Cardiac fibroblast (primary cell): ENCODE measurements at regions not wholly inside any gene's neighbourhood (a gene's known extent, or its start where the extent isn't known, plus 50 kb on each side); places are given as distances from the start of the nearest gene placed in this dataset.
A peak's percentile ranks its signal among the peaks of the same experiment; 100 is the strongest.

Experiments
- DNase-seq, 2 donors: peaks; one replicate each; pipeline versions ENCODE4 v3.0.0 to v3.0.0-alpha.2; 2010; ENCODE audit warnings: low read depth in 2 of 2
- H3K4me3 ChIP-seq, 2 donors: replicated peaks in 1 of 2; 1 replicate in 1 of 2; 2 replicates in 1 of 2; pipeline ENCODE4 v1.5.1; 2011; ENCODE audit warnings: low read depth in 2 of 2, low read length in 2 of 2, mild to moderate bottlenecking in 2 of 2, moderate library complexity in 1 of 2
- TF ChIP-seq, protein P1 (sequence below): IDR thresholded peaks from one replicate; pipeline ENCODE4 v1.5.1; 2011; ENCODE audit warnings: low read depth, mild to moderate bottlenecking, low read length, inconsistent platforms

DNA sequence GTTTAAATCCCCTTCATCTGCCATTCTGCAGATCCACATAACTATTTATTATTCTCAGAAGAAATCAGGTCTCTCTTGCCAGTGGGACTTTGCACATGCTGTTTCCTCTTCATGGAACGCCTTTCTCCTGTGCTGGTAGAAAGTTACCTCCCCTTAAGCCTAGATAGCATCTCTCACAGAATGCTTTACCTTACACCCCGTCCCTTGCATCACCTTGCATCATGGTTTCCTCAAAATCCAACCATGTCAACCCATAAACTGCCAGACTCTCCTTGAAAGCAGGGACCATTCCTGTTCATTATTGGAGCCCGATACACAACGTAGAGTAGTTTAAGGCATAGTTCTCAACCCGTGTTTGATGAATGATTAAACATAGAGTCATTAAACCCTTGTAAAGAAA is 396.2 kb upstream of the F9 start:
- TF ChIP-seq, protein P1, sequence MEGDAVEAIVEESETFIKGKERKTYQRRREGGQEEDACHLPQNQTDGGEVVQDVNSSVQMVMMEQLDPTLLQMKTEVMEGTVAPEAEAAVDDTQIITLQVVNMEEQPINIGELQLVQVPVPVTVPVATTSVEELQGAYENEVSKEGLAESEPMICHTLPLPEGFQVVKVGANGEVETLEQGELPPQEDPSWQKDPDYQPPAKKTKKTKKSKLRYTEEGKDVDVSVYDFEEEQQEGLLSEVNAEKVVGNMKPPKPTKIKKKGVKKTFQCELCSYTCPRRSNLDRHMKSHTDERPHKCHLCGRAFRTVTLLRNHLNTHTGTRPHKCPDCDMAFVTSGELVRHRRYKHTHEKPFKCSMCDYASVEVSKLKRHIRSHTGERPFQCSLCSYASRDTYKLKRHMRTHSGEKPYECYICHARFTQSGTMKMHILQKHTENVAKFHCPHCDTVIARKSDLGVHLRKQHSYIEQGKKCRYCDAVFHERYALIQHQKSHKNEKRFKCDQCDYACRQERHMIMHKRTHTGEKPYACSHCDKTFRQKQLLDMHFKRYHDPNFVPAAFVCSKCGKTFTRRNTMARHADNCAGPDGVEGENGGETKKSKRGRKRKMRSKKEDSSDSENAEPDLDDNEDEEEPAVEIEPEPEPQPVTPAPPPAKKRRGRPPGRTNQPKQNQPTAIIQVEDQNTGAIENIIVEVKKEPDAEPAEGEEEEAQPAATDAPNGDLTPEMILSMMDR, result no peak
- no peak overlapping the region for H3K4me3 ChIP-seq
- no peak for DNase-seq

DNA sequence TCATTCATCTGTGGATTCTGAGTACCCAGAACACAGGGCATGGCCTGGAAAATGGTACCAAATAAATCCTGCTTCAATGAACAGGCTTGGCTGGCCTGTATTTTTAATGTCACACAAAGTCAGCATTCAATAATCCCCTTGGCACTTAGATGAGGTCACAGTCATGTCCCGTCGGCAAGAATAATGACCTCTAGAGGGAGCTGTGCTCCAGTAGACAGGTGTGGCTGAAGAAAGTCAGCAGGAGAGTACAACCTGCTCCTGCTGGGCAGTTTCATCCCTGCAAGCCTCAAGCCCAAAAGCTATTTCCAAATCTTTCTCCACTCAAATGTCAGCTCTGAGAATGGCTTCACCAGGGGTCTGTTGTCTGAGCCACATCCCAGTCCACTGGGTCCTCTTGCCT is 404.0 kb upstream of the F9 start:
- DNase-seq, result no peak
- TF ChIP-seq, protein P1, result no peak
- no peak overlapping the region for H3K4me3 ChIP-seq

DNA sequence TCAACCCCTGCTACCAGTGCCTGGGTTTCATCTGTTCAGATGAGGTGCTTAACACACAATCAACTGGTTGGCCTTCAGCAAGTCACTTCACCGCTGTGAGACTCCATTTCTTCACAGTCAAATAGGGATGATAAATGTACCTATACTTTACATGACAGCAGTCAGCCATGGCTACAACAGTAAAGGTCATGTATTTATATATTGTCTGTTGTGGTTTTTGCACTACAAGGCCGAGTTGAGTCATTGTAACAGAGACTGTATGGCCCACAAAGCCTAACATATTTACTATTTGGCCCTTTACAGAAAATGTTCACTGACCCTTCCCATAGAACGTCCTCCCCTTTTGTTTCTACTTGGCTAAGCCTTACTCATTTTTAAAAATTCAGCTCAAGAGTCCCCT is 404.6 kb upstream of the F9 start:
- no peak for DNase-seq
- TF ChIP-seq, protein P1, result no peak
- no peak overlapping the region for H3K4me3 ChIP-seq

DNA sequence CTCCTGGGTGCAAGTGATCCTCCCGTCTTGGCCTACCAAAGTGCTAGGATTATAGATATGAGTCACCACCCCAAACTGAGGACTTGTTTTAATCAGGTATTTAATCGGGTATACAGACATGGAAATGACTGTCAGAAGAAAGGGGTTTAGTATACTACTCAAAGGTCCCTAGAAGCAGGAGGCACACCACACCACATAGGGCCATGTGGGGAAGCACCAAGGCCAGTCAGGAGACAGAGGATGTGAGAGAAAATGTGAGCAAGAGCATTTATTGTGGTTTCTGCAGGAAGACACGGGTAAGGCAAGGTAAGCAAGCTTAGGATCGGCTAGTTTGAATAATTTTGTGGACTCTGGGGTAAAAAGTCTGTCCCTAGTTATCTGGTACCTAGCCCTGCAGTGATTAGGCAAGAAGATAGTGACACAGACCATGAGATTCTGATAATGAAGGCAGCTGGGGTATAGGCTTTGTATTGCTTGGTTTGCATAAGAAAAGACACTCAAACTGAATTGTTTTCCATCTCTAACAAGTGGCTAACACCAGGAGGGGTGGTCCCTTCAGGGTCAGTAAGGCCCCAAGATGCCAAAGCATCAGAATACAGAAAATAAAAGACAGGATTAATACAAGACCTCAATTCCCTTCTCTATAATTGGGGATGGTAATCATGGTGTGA is 408.8 kb upstream of the F9 start:
- TF ChIP-seq, protein P1, result no peak
- DNase-seq, result no peak

DNA sequence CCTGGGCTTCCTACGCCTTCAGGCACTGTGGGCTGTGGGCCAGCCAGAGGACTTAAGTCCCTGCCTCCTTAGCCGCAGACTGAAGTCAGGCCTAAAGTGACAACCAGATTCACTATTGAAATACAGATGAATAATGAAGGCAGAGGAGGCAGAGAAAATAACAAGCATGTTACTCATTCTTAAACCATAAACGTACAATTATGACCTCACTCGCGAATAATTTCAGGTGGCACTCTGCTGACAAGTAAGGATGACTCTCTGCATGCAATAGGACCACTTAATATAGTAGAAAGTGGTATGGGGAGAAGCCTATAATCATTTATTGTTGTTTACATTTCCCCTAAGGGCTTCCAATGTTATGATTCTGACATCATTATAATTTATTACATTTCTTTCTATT is 409.2 kb upstream of the FGF13 start:
- no peak for DNase-seq
- no peak overlapping the region for H3K4me3 ChIP-seq
- TF ChIP-seq, protein P1, result no peak

More for the DNA sequence above, 408.8 kb upstream of the F9 start:
- no peak overlapping the region for H3K4me3 ChIP-seq

DNA sequence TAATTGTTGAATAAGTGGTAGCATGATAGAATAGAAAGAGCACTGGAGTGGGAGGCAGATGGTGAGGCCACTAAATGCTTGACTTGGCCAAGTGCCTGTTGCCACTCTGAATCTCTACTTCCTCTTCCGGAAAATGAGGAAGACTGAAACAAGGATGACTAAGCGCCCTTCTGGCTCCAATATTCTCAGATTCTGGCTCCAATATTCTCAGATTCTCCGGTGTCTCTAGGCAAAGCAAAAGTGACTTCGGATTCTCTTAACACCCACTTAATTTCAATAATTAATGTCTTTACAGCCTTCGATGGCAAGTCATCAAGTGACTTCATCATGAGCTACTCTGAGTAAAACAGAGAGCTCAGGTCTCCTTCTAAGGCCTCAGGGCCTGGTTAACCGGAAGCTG is 402.2 kb upstream of the FGF13 start:
- DNase-seq, result no peak
- H3K4me3 ChIP-seq, result no peak overlapping the region
- TF ChIP-seq, protein P1, result no peak

DNA sequence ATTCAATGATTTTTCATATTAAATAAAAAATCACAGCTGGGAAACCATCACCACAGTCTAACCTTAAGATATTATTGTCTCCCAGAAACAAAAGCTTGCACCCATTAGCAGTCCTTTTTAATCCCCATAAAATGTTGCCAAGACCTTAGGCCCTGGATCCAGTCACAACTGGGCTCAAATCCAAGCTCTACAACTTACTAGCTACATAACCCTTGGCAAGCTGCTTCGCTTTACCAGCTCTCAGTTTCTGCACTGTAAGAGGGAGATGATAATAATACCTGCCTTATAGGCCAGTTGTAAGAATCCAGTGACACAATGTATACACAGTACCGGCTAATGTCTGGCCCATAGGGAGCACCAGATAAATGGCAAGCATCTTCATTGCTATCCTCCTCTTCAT is 400.9 kb upstream of the FGF13 start:
- DNase-seq, result peak in 1 of 2 donors; percentile 11
- TF ChIP-seq, protein P1, result no peak
- H3K4me3 ChIP-seq, result no peak overlapping the region
